RWPE2 (cell line): ENCODE measurements at regions not wholly inside any gene's neighbourhood (a gene's known extent, or its start where the extent isn't known, plus 50 kb on each side); places are given as distances from the start of the nearest gene placed in this dataset.
"Not testable (repeated sequence)": the region's sequence is repeated elsewhere in the genome, so short reads cannot be mapped to it uniquely, and the experiment has no call there.

Experiments used
- ATAC-seq: fragments of 200-7000 bp; cut with Tn5 transposase; 3 replicates; pipeline ENCODE4 v1.9.1; 2021; ENCODE audit warnings: low read depth
- DNase-seq: peaks from one replicate; pipeline ENCODE4 v3.0.0-alpha.2; 2020; ENCODE audit warnings: low spot score
- H3K27ac ChIP-seq: fragments of 450-650 bp; 2 replicates; pipeline ENCODE4 v1.5.1; 2017; ENCODE audit warnings: mild to moderate bottlenecking; ENCODE audit not compliant: poor library complexity, severe bottlenecking
- H3K27me3 ChIP-seq: fragments of 250-450 bp; sonication (Bioruptor Pico); 2 replicates; pipeline ENCODE4 v1.5.1; 2021; ENCODE audit warnings: mild to moderate bottlenecking, moderate library complexity; ENCODE audit not compliant: insufficient read depth, poor library complexity, severe bottlenecking
- H3K36me3 ChIP-seq: fragments of 250-450 bp; sonication (Bioruptor Pico); 2 replicates; pipeline ENCODE4 v1.5.1; 2020; ENCODE audit warnings: low read depth, mild to moderate bottlenecking, moderate library complexity
- H3K4me1 ChIP-seq: fragments of 250-450 bp; sonication (Bioruptor Pico); 2 replicates; pipeline ENCODE4 v1.5.1; 2021; ENCODE audit warnings: mild to moderate bottlenecking, moderate library complexity; ENCODE audit not compliant: insufficient read depth, poor library complexity, severe bottlenecking
- H3K4me3 ChIP-seq: fragments of 250-450 bp; sonication (Bioruptor Pico); 2 replicates; pipeline ENCODE4 v1.5.1; 2021; ENCODE audit warnings: mild to moderate bottlenecking, moderate library complexity; ENCODE audit not compliant: severe bottlenecking
- H3K9me3 ChIP-seq: fragments of 250-450 bp; sonication (Bioruptor Pico); 2 replicates; pipeline ENCODE4 v1.5.1; 2021; ENCODE audit warnings: mild to moderate bottlenecking, moderate library complexity; ENCODE audit not compliant: severe bottlenecking
- CTCF ChIP-seq: fragments of 450-650 bp; IDR thresholded peaks from one replicate; pipeline ENCODE4 v1.5.1; 2017; ENCODE audit warnings: mild to moderate bottlenecking, moderate library complexity; ENCODE audit not compliant: poor library complexity, severe bottlenecking

- DNase-seq (no peak), ATAC-seq (no peak)
- no peak for TF ChIP-seq CTCF
- H3K9me3 ChIP-seq, result no peaks in the 10 kb centered on the region
- no peaks in the 10 kb centered on the region for H3K4me1 ChIP-seq
- H3K27me3 ChIP-seq, result no peaks in the 10 kb centered on the region
- H3K36me3 ChIP-seq, result no peaks in the 10 kb centered on the region
- no peak overlapping the region for H3K4me3 ChIP-seq
- H3K27ac ChIP-seq, result no peak overlapping the region
Observed at GRCh38 chr2:217593732-217594131, 409.1 kb downstream of the TNS1 start.

DNA sequence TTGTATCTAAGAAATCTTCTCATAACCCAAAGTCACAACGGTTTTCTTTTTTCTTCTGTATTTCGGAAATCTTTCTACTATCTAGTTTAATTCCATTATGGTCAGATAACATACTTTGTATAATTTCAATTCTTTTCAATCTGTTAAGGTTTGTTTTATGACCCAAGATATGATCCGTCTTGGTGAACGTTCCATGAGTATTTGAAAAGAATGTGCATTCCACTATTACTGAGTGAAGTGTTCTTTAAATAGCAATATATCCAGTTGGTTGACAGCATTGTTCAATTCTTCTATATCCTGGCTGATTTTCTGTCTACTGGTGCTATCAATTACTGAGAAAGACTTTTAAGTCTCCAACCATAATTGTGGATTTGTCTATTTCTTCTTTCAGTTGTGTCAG is 414.5 kb downstream of the TNS1 start:
- H3K27ac ChIP-seq, result no peak overlapping the region

GRCh38 chr2:217585362-217585761 is 417.4 kb downstream of the TNS1 start:
- H3K4me3 ChIP-seq, result no peak overlapping the region
- no peaks in the 10 kb centered on the region for H3K36me3 ChIP-seq
- ATAC-seq (no peak), DNase-seq (no peak)
- peaks cover 25% of the 10 kb centered on the region for H3K27me3 ChIP-seq
- TF ChIP-seq CTCF, result no peak
- H3K4me1 ChIP-seq, result no peaks in the 10 kb centered on the region
- no peaks in the 10 kb centered on the region for H3K9me3 ChIP-seq
- no peak overlapping the region for H3K27ac ChIP-seq

More for the DNA sequence above, 414.5 kb downstream of the TNS1 start:
- H3K4me1 ChIP-seq, result no peaks in the 10 kb centered on the region
- ATAC-seq (no peak), DNase-seq (no peak)
- H3K36me3 ChIP-seq, result no peaks in the 10 kb centered on the region
- no peak overlapping the region for H3K4me3 ChIP-seq
- no peak for TF ChIP-seq CTCF
- H3K27me3 ChIP-seq, result peaks cover 25% of the 10 kb centered on the region
- H3K9me3 ChIP-seq, result no peaks in the 10 kb centered on the region

DNA sequence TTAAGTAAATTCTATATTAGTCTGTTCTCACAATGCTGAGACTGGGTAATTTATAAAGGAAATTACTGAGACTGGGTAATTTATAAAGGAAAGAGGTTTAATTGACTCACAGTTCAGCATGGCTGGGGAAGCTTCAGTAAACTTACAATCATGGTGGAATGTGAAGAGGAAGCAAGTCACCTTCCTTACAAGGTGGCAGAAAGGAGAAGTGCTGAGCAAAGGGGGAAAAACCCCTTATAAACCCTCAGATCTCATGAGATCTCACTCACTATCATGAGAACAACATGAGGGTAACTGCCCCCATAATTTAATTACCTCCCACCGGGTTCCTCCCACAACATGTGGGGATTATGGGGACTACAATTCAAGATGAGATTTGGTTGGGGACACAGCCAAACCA is 422.4 kb downstream of the TNS1 start:
- not testable (repeated sequence) for DNase-seq, H3K4me3 ChIP-seq, H3K9me3 ChIP-seq, H3K4me1 ChIP-seq, ATAC-seq, H3K27ac ChIP-seq, H3K36me3 ChIP-seq
- peaks cover 10% of the 10 kb centered on the region for H3K27me3 ChIP-seq

GRCh38 chr2:217573571-217573970 is 429.2 kb downstream of the TNS1 start:
- ATAC-seq (peak; percentile 69), DNase-seq (no peak)
- Histone ChIP-seq H3K27ac (no peak overlapping the region), H3K9me3 (no peaks in the 10 kb centered on the region), H3K27me3 (no peaks in the 10 kb centered on the region), H3K4me3 (no peak overlapping the region), H3K4me1 (no peaks in the 10 kb centered on the region), H3K36me3 (no peaks in the 10 kb centered on the region)
- TF ChIP-seq CTCF, result no peak
